PC-9 (cell line): ENCODE measurements at regions not wholly inside any gene's neighbourhood (a gene's known extent, or its start where the extent isn't known, plus 50 kb on each side); places are given as distances from the start of the nearest gene placed in this dataset.
A peak's percentile ranks its signal among the peaks of the same experiment; 100 is the strongest.
"Not testable (repeated sequence)": the region's sequence is repeated elsewhere in the genome, so short reads cannot be mapped to it uniquely, and the experiment has no call there.

Experiments used
- BruUV-seq: library from RNA; stranded (reverse); fragments of 400-500 nt; replicated peaks from 2 replicates; lab custom pipeline; 2021; lab: Mats Ljungman, UMichigan
- CTCF ChIA-PET: fragments of 300-600 bp; sonication (Branson Sonifier 250); formaldehyde crosslinking; loops from one replicate; lab custom pipeline; 2022; ENCODE audit warnings: antibody characterized with exemption; lab: Charles Lee
- POLR2A ChIA-PET: fragments of 300-600 bp; sonication (Branson Sonifier 250); formaldehyde crosslinking; loops from one replicate; lab custom pipeline; 2022; ENCODE audit warnings: antibody characterized with exemption; ENCODE audit not compliant: unreplicated experiment; lab: Charles Lee
- DNase-seq, 2 experiments: peaks; one replicate each; pipeline versions ENCODE4 v3.0.0 to v3.0.0-alpha.2; 2015 to 2022; ENCODE audit warnings: mixed read lengths in 1 of 2
- H2AFZ ChIP-seq: fragments of 200-600 bp; sonication (generic); 2 replicates; pipeline ENCODE4 v1.8.1; 2017; ENCODE audit warnings: antibody characterized with exemption
- H3F3A ChIP-seq: fragments of 200-600 bp; sonication (generic); 2 replicates; pipeline ENCODE4 v1.8.1; 2017; ENCODE audit warnings: antibody characterized with exemption, mild to moderate bottlenecking, low read depth; ENCODE audit not compliant: insufficient read depth
- H3K27ac ChIP-seq: fragments of 200-600 bp; sonication (generic); 2 replicates; pipeline ENCODE4 v1.6.1; 2016; ENCODE audit warnings: mixed run types
- H3K27me3 ChIP-seq: fragments of 200-600 bp; sonication (generic); 2 replicates; pipeline ENCODE4 v1.6.1; 2016; ENCODE audit warnings: low read depth, mixed run types; ENCODE audit not compliant: insufficient read depth
- H3K36me3 ChIP-seq: fragments of 200-600 bp; sonication (generic); 2 replicates; pipeline ENCODE4 v1.6.1; 2016; ENCODE audit warnings: low read depth, mixed run types
- H3K4me1 ChIP-seq: fragments of 200-600 bp; sonication (generic); replicated peaks from 2 replicates; pipeline ENCODE4 v1.6.1; 2016; ENCODE audit warnings: mixed run types; ENCODE audit not compliant: insufficient read depth
- H3K4me2 ChIP-seq: fragments of 200-600 bp; sonication (generic); 2 replicates; pipeline ENCODE4 v1.6.1; 2017; ENCODE audit warnings: mixed run types
- H3K4me3 ChIP-seq: fragments of 200-600 bp; sonication (generic); 2 replicates; pipeline ENCODE4 v1.6.1; 2016; ENCODE audit warnings: mixed run types
- H3K79me2 ChIP-seq: fragments of 200-600 bp; sonication (generic); 2 replicates; pipeline ENCODE4 v1.6.1; 2017; ENCODE audit warnings: low read depth, mixed run types
- H3K9me2 ChIP-seq: fragments of 200-600 bp; sonication (generic); 2 replicates; pipeline ENCODE4 v1.8.1; 2017; ENCODE audit warnings: mild to moderate bottlenecking; ENCODE audit not compliant: insufficient read depth
- H3K9me3 ChIP-seq: fragments of 200-600 bp; sonication (generic); 2 replicates; pipeline ENCODE4 v1.8.1; 2016; ENCODE audit warnings: low read depth; ENCODE audit not compliant: insufficient read depth
- H4K20me1 ChIP-seq: fragments of 200-600 bp; sonication (generic); 2 replicates; pipeline ENCODE4 v1.8.1; 2017; ENCODE audit not compliant: insufficient read depth
- EZH2 ChIP-seq: fragments of 200-600 bp; sonication (generic); IDR thresholded peaks from 2 replicates; pipeline ENCODE4 v1.8.0; 2017; ENCODE audit warnings: antibody characterized with exemption, low read depth
- intact Hi-C: fragments of 100-400 bp; cut with micrococcal nuclease; formaldehyde crosslinking; loops from one replicate; pipeline ENCODE4 v1.10.0; 2022; ENCODE audit not compliant: unreplicated experiment
- TF ChIP-seq, protein P1 (sequence below): fragments of 200-600 bp; sonication (generic); conservative IDR thresholded peaks from 2 replicates; pipeline ENCODE4 v1.6.1; 2017; ENCODE audit warnings: mixed run types, antibody characterized with exemption, mild to moderate bottlenecking, moderate library complexity

DNA sequence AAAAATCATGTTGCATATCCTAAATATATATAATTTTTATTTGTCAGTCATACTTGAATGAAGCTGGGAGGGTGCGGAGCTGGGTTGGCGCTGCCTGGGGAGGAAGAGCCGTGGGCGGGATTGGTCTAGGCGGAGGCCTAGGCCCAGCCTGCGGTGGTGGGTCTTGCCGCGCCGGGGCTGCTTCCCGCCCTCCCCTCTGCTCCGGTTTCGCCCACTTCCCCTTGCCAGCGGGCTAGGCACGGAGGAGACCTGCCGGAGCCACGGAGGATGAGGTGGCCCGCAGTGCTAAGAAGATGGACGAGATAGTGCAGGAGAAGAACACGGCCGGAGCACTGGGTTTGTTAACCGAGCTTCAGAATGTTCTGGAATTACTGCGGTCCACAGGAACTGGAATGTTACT, 54.0 kb upstream of the IGFBPL1 start:
- Histone ChIP-seq H4K20me1 (no peaks in the 10 kb centered on the region), H3K4me1 (peaks cover 4% of the 10 kb centered on the region; the same call in 1 of the 2 replicates), H3K36me3 (no peaks in the 10 kb centered on the region), H3K4me3 (no peak overlapping the region), H3K9me3 (no peaks in the 10 kb centered on the region), H3K27ac (no peak overlapping the region), H2AFZ (no peak overlapping the region), H3F3A (no peaks in the 10 kb centered on the region), H3K27me3 (no peaks in the 10 kb centered on the region), H3K79me2 (no peaks in the 10 kb centered on the region), H3K9me2 (no peaks in the 10 kb centered on the region), H3K4me2 (no peak overlapping the region)
- CTCF ChIA-PET: no interaction called here
- no peak for DNase-seq
- POLR2A ChIA-PET: no interaction called here
- intact Hi-C loops: no loop called here
- TF ChIP-seq EZH2: no peak
- TF ChIP-seq, protein P1, sequence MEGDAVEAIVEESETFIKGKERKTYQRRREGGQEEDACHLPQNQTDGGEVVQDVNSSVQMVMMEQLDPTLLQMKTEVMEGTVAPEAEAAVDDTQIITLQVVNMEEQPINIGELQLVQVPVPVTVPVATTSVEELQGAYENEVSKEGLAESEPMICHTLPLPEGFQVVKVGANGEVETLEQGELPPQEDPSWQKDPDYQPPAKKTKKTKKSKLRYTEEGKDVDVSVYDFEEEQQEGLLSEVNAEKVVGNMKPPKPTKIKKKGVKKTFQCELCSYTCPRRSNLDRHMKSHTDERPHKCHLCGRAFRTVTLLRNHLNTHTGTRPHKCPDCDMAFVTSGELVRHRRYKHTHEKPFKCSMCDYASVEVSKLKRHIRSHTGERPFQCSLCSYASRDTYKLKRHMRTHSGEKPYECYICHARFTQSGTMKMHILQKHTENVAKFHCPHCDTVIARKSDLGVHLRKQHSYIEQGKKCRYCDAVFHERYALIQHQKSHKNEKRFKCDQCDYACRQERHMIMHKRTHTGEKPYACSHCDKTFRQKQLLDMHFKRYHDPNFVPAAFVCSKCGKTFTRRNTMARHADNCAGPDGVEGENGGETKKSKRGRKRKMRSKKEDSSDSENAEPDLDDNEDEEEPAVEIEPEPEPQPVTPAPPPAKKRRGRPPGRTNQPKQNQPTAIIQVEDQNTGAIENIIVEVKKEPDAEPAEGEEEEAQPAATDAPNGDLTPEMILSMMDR: no peak
- no TSS peak for BruUV-seq

DNA sequence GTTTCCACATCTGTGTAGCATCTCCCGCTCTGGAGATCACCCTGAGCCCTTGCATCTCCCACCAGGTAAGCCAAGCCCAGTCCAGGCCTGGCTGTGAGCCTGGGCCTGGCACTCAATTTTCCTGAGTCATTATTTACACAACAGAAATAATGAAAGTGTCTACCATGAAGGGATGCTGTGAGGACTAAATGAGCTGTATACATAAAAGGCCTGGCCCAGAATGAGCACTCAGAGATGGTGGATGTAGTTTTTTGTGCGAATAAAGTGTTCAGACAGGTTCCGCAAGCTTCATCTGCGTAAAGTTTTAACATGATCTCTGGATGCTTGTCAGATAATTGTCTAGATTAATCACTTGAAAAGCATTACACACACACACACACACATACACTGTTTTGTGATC, 50.2 kb upstream of the IGFBPL1 start:
- H4K20me1 ChIP-seq, BruUV-seq, H3K4me1 ChIP-seq, H3K4me3 ChIP-seq, POLR2A ChIA-PET, H3K27ac ChIP-seq, H3K9me3 ChIP-seq, intact Hi-C loops, H3K9me2 ChIP-seq, H3K4me2 ChIP-seq, H3F3A ChIP-seq, H3K79me2 ChIP-seq, H3K27me3 ChIP-seq, H3K36me3 ChIP-seq, H2AFZ ChIP-seq: not testable (repeated sequence)
- peak in 1 of 2 experiments; percentile 1 for DNase-seq
- CTCF ChIA-PET: interaction anchor here (0.6 kb wide), 1 partner anchor 73 kb away, joined by 4 read pairs; no protein-coding TSS in a partner anchor
